Right cardiac atrium (tissue), 5 donors: ENCODE measurements at regions not wholly inside any gene's neighbourhood (a gene's known extent, or its start where the extent isn't known, plus 50 kb on each side); places are given as distances from the start of the nearest gene placed in this dataset.
A peak's percentile ranks its signal among the peaks of the same experiment; 100 is the strongest.
"Not testable (repeated sequence)": the region's sequence is repeated elsewhere in the genome, so short reads cannot be mapped to it uniquely, and the experiment has no call there.

Experiments used
- ATAC-seq, 2 donors: fragments of 200-7000 bp; cut with Tn5 transposase; one replicate each; pipeline versions ENCODE4 v1.8.0 to v1.9.1; 2020; ENCODE audit warnings: moderate library complexity in 2 of 2, mild to moderate bottlenecking in 1 of 2
- DNase-seq, 3 donors: peaks; one replicate each; pipeline ENCODE4 v3.0.0-alpha.2; 2020
- H3K27ac ChIP-seq: one replicate; pipeline ENCODE4 v1.5.1; 2013; ENCODE audit warnings: mild to moderate bottlenecking, low read length, control low read depth, moderate library complexity
- H3K27me3 ChIP-seq: one replicate; pipeline ENCODE4 v1.6.1; 2013; ENCODE audit not compliant: control insufficient read depth, insufficient read depth
- H3K4me1 ChIP-seq: one replicate; pipeline ENCODE4 v1.6.1; 2013; ENCODE audit warnings: low read length; ENCODE audit not compliant: control insufficient read depth, insufficient read depth
- H3K4me3 ChIP-seq: one replicate; pipeline ENCODE4 v1.5.1; 2013; ENCODE audit warnings: low read length, control low read depth
- H3K9me3 ChIP-seq: one replicate; pipeline ENCODE4 v1.6.1; 2013; ENCODE audit warnings: low read length; ENCODE audit not compliant: control insufficient read depth
- WGBS: extraction: QIAGEN DNeasy Blood & Tissue Kit; methylation state at CpG from one replicate; pipeline ENCODE4 v1.1.7; 2013; 5-methylcytosine and 5-hydroxymethylcytosine counted together
- intact Hi-C, 4 donors: fragments of 100-400 bp; cut with DNase I; formaldehyde crosslinking; loops; one replicate each; pipeline versions ENCODE4 v1.11.0 to v1.14.0; 2022 to 2023
- donor health status: healthy with polysubstance abuse.
- donor health status: DM: no; HTN: yes; CAD: no.
- donor health status: DM: no; HTN: no; CAD: no.
- donor health status: DM: no; HTN: yes; CAD: no; lungs with severe emphysema.
- donor health status: DM: yes; HTN: yes; CAD: no.

DNA sequence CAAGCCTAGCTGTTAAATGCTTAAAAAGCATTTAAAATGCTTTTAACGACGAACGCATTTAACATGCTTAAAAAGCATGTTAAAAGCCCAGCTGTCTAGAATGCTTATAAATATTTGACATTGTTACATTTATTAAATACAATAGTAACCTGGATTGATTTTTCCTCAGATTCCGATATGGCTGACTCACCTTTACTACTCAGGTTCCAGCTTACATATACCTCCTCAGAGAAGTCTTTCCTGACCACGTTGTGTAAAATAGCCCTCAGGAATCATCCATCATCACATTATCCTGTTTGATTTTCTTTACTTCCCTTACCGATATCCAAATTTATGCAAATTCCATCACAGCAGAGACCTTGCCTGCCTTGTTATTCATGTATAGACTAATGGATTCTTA, 51.4 kb downstream of the SLC41A2 start:
- H3K4me1 ChIP-seq: no peaks in the 10 kb centered on the region
- no peak overlapping the region for H3K4me3 ChIP-seq
- H3K9me3 ChIP-seq: no peaks in the 10 kb centered on the region
- WGBS: 90% methylated on average over 6 of the region's 6 CpGs
- H3K27me3 ChIP-seq: no peaks in the 10 kb centered on the region
- no peak for ATAC-seq
- DNase-seq: no peak
- H3K27ac ChIP-seq: no peak overlapping the region
- intact Hi-C loops: no loop called here

DNA sequence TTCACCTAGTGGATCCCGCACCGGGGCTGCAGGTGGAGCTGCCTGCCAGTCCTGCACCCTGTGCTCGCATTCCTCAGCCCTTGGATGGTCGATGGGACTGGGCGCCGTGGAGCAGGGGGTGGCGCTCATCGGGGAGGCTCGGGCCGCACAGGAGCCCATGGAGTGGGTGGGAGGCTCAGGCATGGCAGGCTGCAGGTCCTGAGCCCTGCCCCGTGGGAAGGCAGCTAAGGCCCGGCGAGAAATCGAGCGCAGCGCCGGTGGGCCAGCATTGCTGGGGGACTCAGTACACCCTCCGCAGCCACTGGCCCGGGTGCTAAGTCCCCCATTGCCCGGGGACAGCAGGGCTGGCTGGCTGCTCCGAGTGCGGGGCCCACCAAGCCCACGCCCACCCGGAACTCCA, 52.6 kb downstream of the SLC41A2 start:
- intact Hi-C loops, H3K27ac ChIP-seq, H3K27me3 ChIP-seq, H3K4me3 ChIP-seq, H3K9me3 ChIP-seq, H3K4me1 ChIP-seq, ATAC-seq: not testable (repeated sequence)
- DNase-seq: peak in 1 of 3 donors; percentile 44
- 97% methylated on average over 24 of the region's 24 CpGs for WGBS

DNA sequence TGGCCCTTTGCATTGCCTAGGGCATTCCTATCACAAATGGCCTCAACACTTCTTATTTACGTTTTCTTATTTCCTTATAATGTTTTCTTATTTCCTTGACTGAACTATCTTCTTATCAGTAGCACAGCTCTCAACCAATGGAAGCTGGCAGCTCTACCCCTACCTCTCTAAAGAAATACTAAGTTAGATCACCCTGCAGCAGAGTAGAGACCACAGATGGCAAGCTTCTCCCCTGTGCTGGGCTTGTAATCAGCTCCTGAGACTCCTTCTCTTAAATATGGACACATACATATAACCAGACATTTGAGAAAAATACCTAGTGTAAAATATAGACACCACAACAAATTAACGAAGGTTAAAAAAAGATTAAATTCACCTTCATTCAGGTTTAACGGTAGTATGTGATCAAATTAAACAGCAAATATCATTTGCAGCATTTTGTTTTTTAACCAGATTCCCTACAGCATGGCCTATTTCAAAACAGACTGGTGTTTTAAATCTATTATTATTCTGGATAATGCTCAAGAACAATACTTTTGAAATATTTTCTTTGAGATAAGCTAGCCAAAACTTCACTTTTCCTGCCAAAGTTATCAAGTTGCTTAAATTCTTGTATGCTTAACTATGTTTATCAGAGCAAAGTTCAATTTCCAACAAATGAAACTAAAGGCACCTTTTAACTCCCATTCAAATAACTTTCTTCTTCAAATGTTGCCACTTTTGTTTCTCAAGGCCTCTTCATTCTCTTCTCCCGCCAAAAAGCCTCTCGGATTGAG, 54.3 kb downstream of the SLC41A2 start:
- ATAC-seq: peak; percentile 47 to 50
- no peaks in the 10 kb centered on the region for H3K27me3 ChIP-seq
- H3K4me3 ChIP-seq: no peak overlapping the region
- no peaks in the 10 kb centered on the region for H3K9me3 ChIP-seq
- no peak for DNase-seq
- intact Hi-C loops: no loop called here
- no peak overlapping the region for H3K27ac ChIP-seq
- no peaks in the 10 kb centered on the region for H3K4me1 ChIP-seq
- 56% methylated on average over 5 of the region's 5 CpGs for WGBS

DNA sequence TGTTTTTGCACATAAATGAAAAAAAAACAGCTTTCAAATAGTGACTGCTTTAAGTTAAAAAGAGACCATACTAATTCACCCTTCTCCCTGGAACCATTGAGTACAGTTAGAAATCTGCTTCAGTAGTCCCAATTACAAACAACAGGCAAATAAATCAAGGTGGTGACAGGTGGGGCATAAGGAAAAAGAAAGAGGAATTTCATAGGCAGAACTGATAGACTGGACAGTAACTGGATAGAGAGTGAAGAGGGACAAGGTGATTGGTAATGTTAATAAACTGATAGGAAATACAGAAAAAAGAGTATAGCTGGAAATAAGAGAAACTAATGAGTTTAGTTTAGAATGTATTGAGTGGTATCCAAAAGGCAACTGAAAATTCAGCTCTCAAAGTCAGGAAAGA, 56.0 kb downstream of the SLC41A2 start:
- no peak for ATAC-seq
- H3K9me3 ChIP-seq: no peaks in the 10 kb centered on the region
- DNase-seq: no peak
- H3K27me3 ChIP-seq: no peaks in the 10 kb centered on the region
- H3K4me1 ChIP-seq: no peaks in the 10 kb centered on the region
- intact Hi-C loops: no loop called here
- no peak overlapping the region for H3K4me3 ChIP-seq
- no peak overlapping the region for H3K27ac ChIP-seq

DNA sequence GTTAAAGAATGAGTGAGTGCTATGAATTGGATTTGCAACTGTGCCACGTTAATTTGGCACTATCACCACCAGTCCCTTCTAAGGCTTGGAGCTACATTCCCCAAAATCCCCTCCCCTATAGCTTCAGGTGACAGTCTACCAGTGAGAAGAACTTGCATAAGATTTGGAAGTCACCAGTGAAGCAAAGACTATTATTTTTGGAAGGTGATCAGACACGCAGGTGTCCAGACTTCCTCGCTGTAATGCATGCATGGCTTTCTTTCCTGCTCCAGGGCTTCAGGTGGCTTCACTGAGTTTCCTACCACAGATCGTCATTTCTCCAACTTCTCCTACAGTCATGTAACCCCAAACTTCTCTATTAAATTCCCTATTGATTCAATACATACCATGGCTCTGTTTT, 61.4 kb downstream of the SLC41A2 start:
- WGBS: 79% methylated on average over 4 of the region's 4 CpGs
- intact Hi-C loops: loop anchor here in 1 of 4 donors (10.0 kb wide), 1 partner anchor 158 kb away; no protein-coding TSS in a partner anchor
- DNase-seq (no peak), ATAC-seq (no peak)
- H3K9me3 ChIP-seq: no peaks in the 10 kb centered on the region
- H3K27me3 ChIP-seq: no peaks in the 10 kb centered on the region
- H3K4me1 ChIP-seq: no peaks in the 10 kb centered on the region
- no peak overlapping the region for H3K27ac ChIP-seq
- H3K4me3 ChIP-seq: no peak overlapping the region

DNA sequence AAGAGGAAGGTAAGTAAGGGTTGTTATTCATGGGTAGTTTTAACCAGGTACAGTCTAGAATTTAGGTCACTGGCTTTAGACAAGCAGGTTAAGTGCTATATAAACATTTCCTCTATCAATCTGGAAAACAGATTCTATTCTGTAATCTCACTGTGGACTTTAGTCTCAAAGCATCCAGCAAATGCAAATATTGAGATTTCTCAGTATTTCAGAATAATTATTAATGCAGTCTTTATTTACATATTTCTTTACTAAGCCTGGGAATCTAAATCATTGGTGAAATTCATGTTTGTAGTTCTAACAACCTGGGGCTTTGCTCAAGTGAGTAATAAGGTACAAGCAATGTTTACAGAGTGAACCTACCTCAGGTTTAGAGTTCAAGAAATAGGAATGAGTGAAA, 61.9 kb downstream of the SLC41A2 start:
- Histone ChIP-seq H3K9me3 (no peaks in the 10 kb centered on the region), H3K4me3 (no peak overlapping the region)
- DNase-seq: no peak

DNA sequence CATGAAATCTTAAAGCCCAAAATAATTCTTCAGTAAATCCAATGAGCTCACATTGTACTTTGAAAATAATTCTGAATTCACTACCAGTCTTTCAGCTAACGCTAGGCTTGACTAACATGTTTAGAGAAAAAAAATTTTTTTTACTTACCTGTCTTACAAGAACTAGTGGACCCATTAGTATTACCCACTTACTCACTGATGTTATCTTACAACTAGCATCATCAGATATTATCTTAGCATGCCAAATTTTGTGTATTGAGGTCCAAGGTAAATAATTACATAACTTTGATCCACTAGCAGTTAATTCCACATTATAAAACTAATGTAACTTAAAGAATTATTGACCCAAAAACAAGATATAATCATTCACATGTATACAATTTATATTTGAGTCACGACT, 62.7 kb downstream of the SLC41A2 start:
- no peak for ATAC-seq
- no peak for DNase-seq
- no peaks in the 10 kb centered on the region for H3K27me3 ChIP-seq
- WGBS: 79% methylated on average over 2 of the region's 2 CpGs
- H3K4me1 ChIP-seq: no peaks in the 10 kb centered on the region
- no peak overlapping the region for H3K27ac ChIP-seq
- intact Hi-C loops: loop anchor here in 1 of 4 donors (10.0 kb wide), 1 partner anchor 159 kb away; no protein-coding TSS in a partner anchor
- no peak overlapping the region for H3K4me3 ChIP-seq
- H3K9me3 ChIP-seq: no peaks in the 10 kb centered on the region

More for the DNA sequence above, 61.9 kb downstream of the SLC41A2 start:
- intact Hi-C loops: loop anchor here in 1 of 4 donors (10.0 kb wide), 1 partner anchor 159 kb away; no protein-coding TSS in a partner anchor
- Histone ChIP-seq H3K4me1 (no peaks in the 10 kb centered on the region), H3K27me3 (no peaks in the 10 kb centered on the region), H3K27ac (no peak overlapping the region)
- no peak for ATAC-seq

DNA sequence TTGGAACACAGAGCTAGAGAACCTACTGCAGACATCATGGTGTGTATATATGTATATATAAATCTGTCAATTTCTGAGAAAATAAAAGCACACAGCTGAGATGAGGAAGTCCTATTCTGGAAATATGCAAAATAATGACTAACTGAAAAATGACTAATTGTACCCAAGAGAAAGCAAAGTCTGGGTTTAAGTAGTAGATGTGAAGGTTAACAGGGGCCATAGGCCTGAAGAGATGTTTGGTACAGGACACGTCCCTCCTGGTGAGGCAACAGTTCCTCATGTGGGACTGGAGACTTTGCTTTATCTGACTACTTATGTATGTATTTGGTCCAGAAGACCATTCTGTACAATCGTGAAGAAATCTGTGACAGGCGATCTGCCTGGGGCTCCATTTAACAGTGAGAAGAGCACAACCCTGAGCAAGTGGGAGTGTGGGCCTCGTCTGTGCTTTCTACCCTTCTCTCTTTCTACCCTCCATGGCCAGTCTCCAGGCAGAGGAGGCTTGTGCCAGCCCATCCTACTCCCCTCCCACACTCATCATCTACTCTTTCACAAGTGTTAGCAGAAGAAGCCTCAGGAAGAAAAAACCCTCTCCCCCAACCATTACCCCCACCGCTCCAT, 67.5 kb downstream of the SLC41A2 start:
- ATAC-seq (no peak), DNase-seq (no peak)
- intact Hi-C loops: loop anchor here in 1 of 4 donors (10.0 kb wide), 1 partner anchor 164 kb away; no protein-coding TSS in a partner anchor
- WGBS: 89% methylated on average over 5 of the region's 5 CpGs
- no peaks in the 10 kb centered on the region for H3K4me1 ChIP-seq
- H3K27ac ChIP-seq: no peak overlapping the region
- no peaks in the 10 kb centered on the region for H3K9me3 ChIP-seq
- no peak overlapping the region for H3K4me3 ChIP-seq
- no peaks in the 10 kb centered on the region for H3K27me3 ChIP-seq

DNA sequence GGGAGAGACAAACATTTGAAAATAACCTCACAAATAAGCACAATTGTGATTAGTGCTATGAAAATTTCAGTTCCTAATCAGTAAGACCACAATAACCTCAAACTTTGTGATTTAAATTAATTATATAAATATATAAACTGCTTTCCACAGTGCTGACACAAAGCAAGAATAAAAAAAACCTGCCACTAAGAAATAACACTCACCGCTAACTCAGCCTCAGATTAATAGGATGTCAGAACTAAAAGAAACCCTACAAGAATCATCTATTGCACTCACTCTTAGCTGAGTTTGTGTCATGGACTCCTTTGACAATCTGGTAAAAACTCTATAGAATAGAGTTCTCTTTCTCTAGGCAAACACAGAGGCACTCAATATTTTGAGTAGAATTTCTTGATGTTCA, 68.4 kb downstream of the SLC41A2 start:
- Histone ChIP-seq H3K27me3 (no peaks in the 10 kb centered on the region), H3K4me3 (no peak overlapping the region), H3K4me1 (no peaks in the 10 kb centered on the region), H3K9me3 (no peaks in the 10 kb centered on the region), H3K27ac (no peak overlapping the region)
- WGBS: 97% methylated on average over 1 of the region's 1 CpG
- intact Hi-C loops: loop anchor here in 1 of 4 donors (10.0 kb wide), 1 partner anchor 165 kb away; no protein-coding TSS in a partner anchor
- ATAC-seq (no peak), DNase-seq (no peak)

DNA sequence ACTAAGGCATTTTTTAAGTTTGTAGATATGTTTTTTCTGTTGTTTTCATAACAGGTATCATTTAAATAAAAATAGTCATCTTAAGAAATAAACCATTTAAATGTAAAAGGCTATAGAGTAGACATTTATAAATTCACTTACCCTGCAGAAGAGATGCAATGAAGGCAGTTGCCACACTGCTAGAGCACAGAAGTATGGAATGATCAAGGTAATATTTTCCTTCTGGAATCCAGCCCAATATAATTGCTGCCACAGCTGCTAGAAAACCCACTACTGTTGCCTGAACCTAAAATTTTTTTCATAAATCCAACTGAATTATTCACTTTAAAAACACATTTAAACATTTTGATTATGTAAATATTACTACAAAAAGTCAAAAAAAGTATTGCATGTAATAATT, 69.2 kb downstream of the SLC41A2 start:
- no peak for ATAC-seq
- H3K27ac ChIP-seq: no peak overlapping the region
- intact Hi-C loops: no loop called here
- H3K4me3 ChIP-seq: no peak overlapping the region
- no peak for DNase-seq
- H3K4me1 ChIP-seq: no peaks in the 10 kb centered on the region
- no peaks in the 10 kb centered on the region for H3K9me3 ChIP-seq
- no peaks in the 10 kb centered on the region for H3K27me3 ChIP-seq

DNA sequence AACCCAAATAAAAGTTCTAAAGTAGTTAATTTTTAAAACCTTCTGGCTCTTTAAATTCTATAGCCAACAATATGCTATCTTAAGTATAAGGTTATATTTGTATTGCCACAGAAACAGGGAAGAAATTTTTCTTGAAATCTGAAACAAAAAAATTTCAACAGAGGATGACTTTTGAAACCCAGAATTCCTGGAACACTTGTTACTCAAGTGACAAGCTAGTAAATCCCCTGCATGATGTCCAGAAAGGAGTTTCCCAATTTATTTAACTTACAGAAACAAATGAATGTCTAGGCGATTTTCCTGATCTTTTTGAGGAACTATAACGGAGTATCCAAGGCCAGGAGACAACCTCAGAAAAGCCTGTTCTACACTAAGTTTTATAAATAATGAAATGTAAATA, 69.6 kb downstream of the SLC41A2 start:
- 86% methylated on average over 2 of the region's 2 CpGs for WGBS

More for the DNA sequence above, 69.6 kb downstream of the SLC41A2 start:
- Histone ChIP-seq H3K4me3 (no peak overlapping the region), H3K27me3 (no peaks in the 10 kb centered on the region), H3K27ac (no peak overlapping the region), H3K9me3 (no peaks in the 10 kb centered on the region), H3K4me1 (no peaks in the 10 kb centered on the region)
- no peak for DNase-seq
- intact Hi-C loops: no loop called here
- no peak for ATAC-seq
